ENCODE measurements at regions not wholly inside any gene's neighbourhood (a gene's known extent, or its start where the extent isn't known, plus 50 kb on each side); places are given as distances from the start of the nearest gene placed in this dataset.
"Not testable (repeated sequence)": the region's sequence is repeated elsewhere in the genome, so short reads cannot be mapped to it uniquely, and the experiment has no call there.

- TF ChIP-seq, protein P1, sequence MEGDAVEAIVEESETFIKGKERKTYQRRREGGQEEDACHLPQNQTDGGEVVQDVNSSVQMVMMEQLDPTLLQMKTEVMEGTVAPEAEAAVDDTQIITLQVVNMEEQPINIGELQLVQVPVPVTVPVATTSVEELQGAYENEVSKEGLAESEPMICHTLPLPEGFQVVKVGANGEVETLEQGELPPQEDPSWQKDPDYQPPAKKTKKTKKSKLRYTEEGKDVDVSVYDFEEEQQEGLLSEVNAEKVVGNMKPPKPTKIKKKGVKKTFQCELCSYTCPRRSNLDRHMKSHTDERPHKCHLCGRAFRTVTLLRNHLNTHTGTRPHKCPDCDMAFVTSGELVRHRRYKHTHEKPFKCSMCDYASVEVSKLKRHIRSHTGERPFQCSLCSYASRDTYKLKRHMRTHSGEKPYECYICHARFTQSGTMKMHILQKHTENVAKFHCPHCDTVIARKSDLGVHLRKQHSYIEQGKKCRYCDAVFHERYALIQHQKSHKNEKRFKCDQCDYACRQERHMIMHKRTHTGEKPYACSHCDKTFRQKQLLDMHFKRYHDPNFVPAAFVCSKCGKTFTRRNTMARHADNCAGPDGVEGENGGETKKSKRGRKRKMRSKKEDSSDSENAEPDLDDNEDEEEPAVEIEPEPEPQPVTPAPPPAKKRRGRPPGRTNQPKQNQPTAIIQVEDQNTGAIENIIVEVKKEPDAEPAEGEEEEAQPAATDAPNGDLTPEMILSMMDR (conservative IDR thresholded peaks at IDR 0.05; ENCODE audit: low read length): no peak
- no peak for DNase-seq (ENCODE audit: low read depth)
- no peak overlapping the region for H3K4me3 ChIP-seq (ENCODE audit: low read length)
These were observed 250.5 kb upstream of the MYT1L start for GRCh38 chr2:2581331-2582159.

- not testable (repeated sequence) for DNase-seq (ENCODE audit: low read depth); H3K4me3 ChIP-seq (ENCODE audit: low read length)
These were observed 249.8 kb upstream of the MYT1L start for GRCh38 chr2:2580841-2581240.

- TF ChIP-seq, protein P1 (conservative IDR thresholded peaks at IDR 0.05; ENCODE audit: low read length): no peak
- H3K4me3 ChIP-seq (ENCODE audit: low read length): no peak overlapping the region
- no peak for DNase-seq (ENCODE audit: low read depth)
These were observed 249.3 kb upstream of the MYT1L start for GRCh38 chr2:2580341-2580740.

GRCh38 chr2:2579814-2580213, 248.7 kb upstream of the MYT1L start:
- TF ChIP-seq, protein P1 (conservative IDR thresholded peaks at IDR 0.05; ENCODE audit: low read length): no peak
- no peak for DNase-seq (ENCODE audit: low read depth)
- H3K4me3 ChIP-seq (ENCODE audit: low read length): no peak overlapping the region

DNA sequence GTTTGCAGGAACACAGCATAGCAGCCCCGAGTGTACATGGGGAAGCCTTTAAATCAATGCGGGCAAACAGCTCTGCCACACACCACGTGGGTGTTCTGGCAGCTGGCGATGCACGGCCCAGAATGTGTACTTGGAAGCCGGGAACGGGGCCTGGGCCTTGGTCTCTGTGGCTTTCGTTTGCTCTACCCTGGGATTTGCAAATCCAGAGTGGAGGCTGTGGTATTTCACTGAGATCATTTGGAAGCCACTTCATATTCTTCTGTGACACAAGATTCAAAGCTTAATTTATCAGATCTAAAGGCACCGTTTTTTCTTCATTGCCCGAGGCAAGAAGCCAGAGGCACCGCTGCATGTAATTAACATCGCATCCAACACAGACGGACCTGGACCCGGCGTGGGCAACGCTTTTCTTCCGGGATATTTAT, 246.3 kb upstream of the MYT1L start:
- DNase-seq (ENCODE audit: low read depth): no peak
- H3K4me3 ChIP-seq (ENCODE audit: low read length): no peak overlapping the region
- TF ChIP-seq, protein P1 (conservative IDR thresholded peaks at IDR 0.05; ENCODE audit: low read length): no peak

DNA sequence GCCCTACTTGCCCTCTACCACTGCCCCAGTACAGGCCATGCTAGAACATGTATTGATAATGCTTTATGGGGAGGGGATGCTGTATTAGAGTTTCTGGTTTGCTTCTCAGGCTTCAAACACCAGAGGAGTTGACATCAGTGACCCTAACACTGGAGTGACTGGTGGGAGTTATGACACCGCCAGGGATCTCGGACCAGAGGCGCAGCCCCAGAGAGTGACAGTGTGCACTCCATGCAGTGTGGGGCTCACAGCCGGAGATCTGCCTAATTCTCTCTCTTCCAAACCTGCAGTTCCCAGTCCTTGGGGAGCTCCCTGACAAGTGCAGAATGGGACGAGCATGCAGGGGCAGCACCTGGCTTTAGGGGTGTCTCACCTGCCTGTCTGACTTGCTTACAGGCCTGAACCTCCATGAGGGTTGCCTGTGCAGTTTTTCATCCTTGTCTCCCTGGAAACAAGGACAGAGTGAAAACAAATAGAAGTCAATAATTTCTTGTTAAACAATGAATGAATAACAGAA, 244.9 kb upstream of the MYT1L start:
- no peak overlapping the region for H3K4me3 ChIP-seq (ENCODE audit: low read length)
- DNase-seq (ENCODE audit: low read depth): no peak
- TF ChIP-seq, protein P1 (conservative IDR thresholded peaks at IDR 0.05; ENCODE audit: low read length): no peak

- H3K4me3 ChIP-seq (ENCODE audit: low read length): no peak overlapping the region
- TF ChIP-seq, protein P1 (conservative IDR thresholded peaks at IDR 0.05; ENCODE audit: low read length): no peak
- no peak for DNase-seq (ENCODE audit: low read depth)
These were observed 244.1 kb upstream of the MYT1L start for GRCh38 chr2:2575181-2575577.

Measured in AG10803 (cell line).